Pons (tissue), 1 donor: ENCODE measurements at regions not wholly inside any gene's neighbourhood (a gene's known extent, or its start where the extent isn't known, plus 50 kb on each side); places are given as distances from the start of the nearest gene placed in this dataset.

Source experiments
- DNase-seq: peaks from one replicate; pipeline ENCODE4 v3.0.0-alpha.2; 2016; ENCODE audit warnings: low spot score

GRCh38 chr6:24987446-24988115 is 51.8 kb upstream of the RIPOR2 start:
- DNase-seq = no peak

GRCh38 chr6:24988562-24988961 is 52.8 kb upstream of the RIPOR2 start:
- DNase-seq = no peak

- no peak for DNase-seq
Measured at GRCh38 chr6:24990236-24990845, 54.6 kb upstream of the RIPOR2 start.

- no peak for DNase-seq
Measured at GRCh38 chr6:24990944-24991809, 55.4 kb upstream of the RIPOR2 start.

- DNase-seq = peak; percentile 37
Measured at GRCh38 chr6:24991810-24992467, 56.2 kb upstream of the RIPOR2 start.

- no peak for DNase-seq
Measured at GRCh38 chr6:24994812-24995211, 59.1 kb upstream of the RIPOR2 start.

- DNase-seq = no peak
Measured at GRCh38 chr6:24995270-24995669, 59.5 kb upstream of the RIPOR2 start.

GRCh38 chr6:24996269-24996836 is 60.6 kb upstream of the RIPOR2 start:
- DNase-seq = no peak

- no peak for DNase-seq
Measured at GRCh38 chr6:24997231-24997630, 61.5 kb upstream of the RIPOR2 start.

GRCh38 chr6:24997905-24998304 is 62.1 kb upstream of the RIPOR2 start:
- no peak for DNase-seq

GRCh38 chr6:25002326-25003091 is 66.7 kb upstream of the RIPOR2 start:
- DNase-seq = no peak

GRCh38 chr6:25004357-25004756 is 68.6 kb upstream of the RIPOR2 start:
- no peak for DNase-seq

- no peak for DNase-seq
Measured at GRCh38 chr6:25005010-25005409, 69.2 kb upstream of the RIPOR2 start.

- DNase-seq = no peak
Measured at GRCh38 chr6:25006075-25006474, 70.3 kb upstream of the RIPOR2 start.

- DNase-seq = peak; percentile 80
Measured at GRCh38 chr6:25006565-25007001, 70.8 kb upstream of the RIPOR2 start.

- no peak for DNase-seq
Measured at GRCh38 chr6:25007269-25007699, 71.5 kb upstream of the RIPOR2 start.

- DNase-seq = no peak
Measured at GRCh38 chr6:25008707-25009392, 73.1 kb upstream of the RIPOR2 start.

- DNase-seq = no peak
Measured at GRCh38 chr6:25009393-25009710, 73.6 kb upstream of the RIPOR2 start.

- DNase-seq = no peak
Measured at GRCh38 chr6:25010176-25010575, 74.4 kb upstream of the RIPOR2 start.

- no peak for DNase-seq
Measured at GRCh38 chr6:25010902-25011625, 75.3 kb upstream of the RIPOR2 start.
